Activated T-cell treated with anti-CD3 and anti-CD28 coated beads, Interleukin-2, amount 50 U/mL, for 72 hours (primary cell): ENCODE measurements at regions not wholly inside any gene's neighbourhood (a gene's known extent, or its start where the extent isn't known, plus 50 kb on each side); places are given as distances from the start of the nearest gene placed in this dataset.
"Not testable (repeated sequence)": the region's sequence is repeated elsewhere in the genome, so short reads cannot be mapped to it uniquely, and the experiment has no call there.

ENCODE experiments used
- ATAC-seq, 2 donors: fragments of 150-1000 bp; cut with Tn5 transposase; replicated peaks in 1 of 2; 2 replicates each; pipeline ENCODE4 v1.10.0; 2021; ENCODE audit warnings: moderate library complexity in 2 of 2, mild to moderate bottlenecking in 1 of 2
- DNase-seq, 2 donors: peaks; one replicate each; pipeline ENCODE4 v3.0.0; 2021 to 2022; ENCODE audit warnings: mixed read lengths in 1 of 2
- H3K27ac Mint-ChIP-seq: one replicate; pipeline ENCODE4 v1.8.0; 2022; ENCODE audit warnings: mild to moderate bottlenecking, moderate library complexity, mixed read lengths
- H3K27me3 Mint-ChIP-seq: one replicate; pipeline ENCODE4 v1.8.0; 2022; ENCODE audit warnings: low read depth, mixed read lengths
- H3K36me3 Mint-ChIP-seq, 2 donors: one replicate each; pipeline ENCODE4 v1.8.0; 2022; ENCODE audit warnings: mixed read lengths in 2 of 2, mild to moderate bottlenecking in 1 of 2; ENCODE audit not compliant: insufficient read depth in 2 of 2
- H3K4me1 Mint-ChIP-seq: one replicate; pipeline ENCODE4 v1.8.0; 2022; ENCODE audit warnings: low read depth, mixed read lengths
- H3K4me3 Mint-ChIP-seq, 2 donors: one replicate each; pipeline ENCODE4 v1.8.0; 2022; ENCODE audit warnings: mild to moderate bottlenecking in 2 of 2, mixed read lengths in 2 of 2, moderate library complexity in 2 of 2
- H3K9me3 Mint-ChIP-seq, 2 donors: one replicate each; pipeline ENCODE4 v1.8.0; 2022; ENCODE audit warnings: mixed read lengths in 2 of 2

DNA sequence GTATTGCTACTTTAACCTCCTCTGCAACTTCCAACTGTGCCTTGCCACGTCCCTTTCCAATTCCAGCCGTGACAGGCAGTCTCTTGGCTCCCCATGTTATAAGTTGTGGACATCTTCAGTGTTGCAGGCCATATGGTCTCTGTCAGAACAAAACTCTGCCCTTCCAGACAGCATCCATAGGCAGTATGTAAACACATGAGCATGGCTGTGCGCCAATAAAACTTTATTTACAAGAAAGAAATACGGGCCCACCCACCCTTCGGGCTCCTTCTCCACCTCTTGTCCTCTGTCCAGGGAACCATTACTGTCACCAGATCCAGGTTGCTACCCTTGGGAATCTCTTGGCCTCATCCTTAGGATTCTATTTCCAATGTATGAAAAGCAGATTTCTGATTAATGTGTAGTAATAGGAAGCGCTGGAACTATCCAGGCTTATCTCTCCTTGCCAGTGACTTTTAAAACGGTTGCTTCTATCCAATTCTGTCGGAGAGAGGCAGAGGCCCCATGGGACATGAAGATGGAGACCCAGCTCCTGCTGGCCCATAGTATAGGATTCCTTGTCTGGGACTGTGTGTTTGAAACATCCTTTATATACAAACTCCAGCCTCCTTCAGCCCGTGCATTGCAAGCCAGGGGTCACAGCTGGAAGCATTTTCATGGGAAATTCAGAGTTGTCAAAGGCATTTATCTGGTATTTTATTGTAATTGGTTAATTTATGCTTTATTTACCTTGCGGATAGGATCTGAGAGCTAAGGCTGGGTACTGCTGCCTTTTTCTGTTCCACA, 114.4 kb downstream of the ZNF664 start:
- Mint-ChIP-seq H3K27ac (no peak overlapping the region), H3K4me1 (no peaks in the 10 kb centered on the region), H3K27me3 (no peaks in the 10 kb centered on the region), H3K9me3 (no peaks in the 10 kb centered on the region), H3K36me3 (no peaks in the 10 kb centered on the region), H3K4me3 (no peak overlapping the region)
- ATAC-seq (no peak), DNase-seq (no peak)

DNA sequence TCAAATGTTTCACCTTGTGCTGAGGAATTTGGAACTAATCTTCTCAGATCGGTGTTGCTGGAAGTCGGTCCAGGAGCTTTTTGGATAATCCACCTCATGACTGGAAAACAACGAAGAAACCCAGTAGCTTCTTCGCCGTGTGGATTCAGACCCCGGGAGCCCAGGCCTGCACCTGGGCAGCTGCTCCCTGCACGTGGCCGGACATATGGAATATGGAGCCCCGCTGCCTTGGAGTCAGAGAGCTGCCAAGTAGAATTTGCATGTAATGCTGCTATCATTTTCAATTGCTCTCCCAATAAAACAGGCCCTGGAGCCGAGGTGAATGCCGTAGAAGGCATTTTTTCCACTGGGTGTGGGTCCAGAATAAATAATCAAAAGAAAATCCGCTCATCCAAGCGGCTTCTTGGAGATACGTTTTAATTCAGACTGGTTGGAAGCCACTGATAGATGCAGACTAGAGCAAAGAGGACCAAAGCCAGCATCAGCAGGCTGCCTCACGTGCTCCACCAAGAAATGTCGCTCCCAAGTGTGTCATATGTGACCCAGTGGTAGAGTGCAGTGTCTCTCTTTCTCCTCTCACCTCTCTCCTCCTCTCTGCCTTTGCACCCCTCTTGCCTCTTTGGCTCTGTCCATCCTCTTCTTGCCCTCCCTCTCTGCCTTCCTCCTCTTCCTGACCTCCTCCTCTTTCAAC, 115.3 kb downstream of the ZNF664 start:
- no peak for ATAC-seq
- no peak for DNase-seq
- H3K4me1 Mint-ChIP-seq: no peaks in the 10 kb centered on the region
- no peak overlapping the region for H3K4me3 Mint-ChIP-seq
- no peaks in the 10 kb centered on the region for H3K9me3 Mint-ChIP-seq
- no peak overlapping the region for H3K27ac Mint-ChIP-seq
- no peaks in the 10 kb centered on the region for H3K36me3 Mint-ChIP-seq
- no peaks in the 10 kb centered on the region for H3K27me3 Mint-ChIP-seq

DNA sequence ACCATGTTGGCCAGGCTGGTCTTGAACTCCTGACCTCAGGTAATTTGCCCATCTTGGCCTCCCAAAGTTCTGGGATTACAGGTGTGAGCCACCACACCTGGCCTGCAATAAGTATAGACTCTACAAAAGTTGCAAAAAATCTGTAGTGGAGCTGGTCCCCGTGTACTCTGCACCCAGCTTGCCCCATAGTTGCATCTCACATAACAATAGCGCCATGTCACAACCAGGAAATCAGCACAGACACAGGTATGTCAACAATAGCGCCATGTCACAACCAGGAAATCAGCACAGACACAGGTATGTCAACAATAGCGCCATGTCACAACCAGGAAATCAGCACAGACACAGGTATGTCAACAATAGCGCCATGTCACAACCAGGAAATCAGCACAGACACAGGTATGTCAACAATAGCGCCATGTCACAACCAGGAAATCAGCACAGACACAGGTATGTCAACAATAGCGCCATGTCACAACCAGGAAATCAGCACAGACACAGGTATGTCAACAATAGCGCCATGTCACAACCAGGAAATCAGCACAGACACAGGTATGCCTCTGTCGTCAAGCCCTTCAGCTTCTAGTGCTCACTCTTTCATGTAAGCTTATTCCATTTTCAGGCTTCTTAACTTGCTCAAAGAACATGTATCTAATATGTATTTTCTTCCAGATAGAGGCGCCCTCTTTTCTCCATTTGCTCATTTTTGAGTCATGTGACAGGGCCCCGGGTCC, 116.3 kb downstream of the ZNF664 start:
- not testable (repeated sequence) for H3K9me3 Mint-ChIP-seq, ATAC-seq, H3K27me3 Mint-ChIP-seq, H3K4me1 Mint-ChIP-seq, H3K27ac Mint-ChIP-seq, H3K36me3 Mint-ChIP-seq, DNase-seq, H3K4me3 Mint-ChIP-seq

DNA sequence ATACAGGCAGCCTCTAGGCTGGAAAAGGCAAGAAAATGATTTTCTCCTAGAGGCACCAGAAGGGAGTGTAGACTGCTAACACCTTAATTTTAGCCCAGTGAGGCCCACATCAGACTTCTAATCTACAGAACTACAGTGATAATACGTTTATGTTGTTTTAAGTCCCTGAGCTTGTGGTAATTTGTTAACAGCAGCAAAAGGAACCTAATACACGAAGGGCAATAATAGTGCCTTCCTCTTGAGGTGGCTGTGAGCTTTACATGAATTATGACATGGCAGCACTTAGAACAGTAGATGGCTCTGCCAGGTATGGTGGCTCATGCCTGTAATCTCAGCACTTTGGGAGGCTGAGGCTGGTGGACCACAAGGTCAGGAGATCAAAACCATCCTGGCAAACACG, 118.8 kb downstream of the ZNF664 start:
- Mint-ChIP-seq H3K4me1 (no peaks in the 10 kb centered on the region), H3K36me3 (no peaks in the 10 kb centered on the region), H3K9me3 (no peaks in the 10 kb centered on the region), H3K4me3 (no peak overlapping the region), H3K27me3 (peaks cover 1% of the 10 kb centered on the region), H3K27ac (no peak overlapping the region)
- ATAC-seq (no peak), DNase-seq (no peak)

DNA sequence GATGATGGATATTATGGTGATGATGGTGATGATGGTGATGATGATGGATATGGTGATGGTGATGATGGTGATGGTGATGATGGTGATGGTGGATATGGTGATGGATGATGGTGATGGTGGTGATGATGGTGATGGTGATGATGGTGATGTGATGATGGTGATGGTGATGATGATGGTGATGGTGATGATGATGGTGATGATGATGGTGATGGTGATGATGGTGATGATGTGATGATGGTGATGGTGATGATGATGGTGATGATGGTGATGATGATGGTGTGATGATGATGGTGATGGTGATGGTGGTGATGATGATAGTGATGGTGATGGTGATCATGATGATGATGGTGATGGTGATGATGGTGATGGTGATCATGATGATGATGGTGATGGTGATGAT, 119.5 kb downstream of the ZNF664 start:
- not testable (repeated sequence) for ATAC-seq, H3K36me3 Mint-ChIP-seq, DNase-seq, H3K27ac Mint-ChIP-seq, H3K9me3 Mint-ChIP-seq, H3K4me1 Mint-ChIP-seq, H3K27me3 Mint-ChIP-seq, H3K4me3 Mint-ChIP-seq

DNA sequence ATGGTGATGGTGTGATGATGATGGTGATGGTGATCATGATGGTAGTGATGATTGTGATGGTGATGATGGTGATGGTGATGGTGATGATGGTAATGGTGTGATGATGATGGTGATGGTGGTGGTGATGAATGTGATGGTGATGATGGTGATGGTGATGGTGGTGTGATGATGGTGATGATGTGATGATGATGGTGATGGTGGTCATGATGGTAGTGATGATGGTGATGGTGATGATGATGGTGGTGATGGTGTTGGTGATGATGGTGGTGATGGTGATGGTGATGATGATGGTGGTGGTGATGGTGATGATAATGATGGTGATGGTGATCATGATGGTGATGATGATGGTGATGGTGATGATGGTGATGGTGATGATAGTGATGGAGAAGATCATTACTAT, 120.3 kb downstream of the ZNF664 start:
- no peak for DNase-seq
- no peak for ATAC-seq
- H3K27ac Mint-ChIP-seq: no peak overlapping the region
- no peaks in the 10 kb centered on the region for H3K9me3 Mint-ChIP-seq
- H3K4me1 Mint-ChIP-seq: no peaks in the 10 kb centered on the region
- peaks cover 5% of the 10 kb centered on the region for H3K27me3 Mint-ChIP-seq
- no peak overlapping the region for H3K4me3 Mint-ChIP-seq
- no peaks in the 10 kb centered on the region for H3K36me3 Mint-ChIP-seq

DNA sequence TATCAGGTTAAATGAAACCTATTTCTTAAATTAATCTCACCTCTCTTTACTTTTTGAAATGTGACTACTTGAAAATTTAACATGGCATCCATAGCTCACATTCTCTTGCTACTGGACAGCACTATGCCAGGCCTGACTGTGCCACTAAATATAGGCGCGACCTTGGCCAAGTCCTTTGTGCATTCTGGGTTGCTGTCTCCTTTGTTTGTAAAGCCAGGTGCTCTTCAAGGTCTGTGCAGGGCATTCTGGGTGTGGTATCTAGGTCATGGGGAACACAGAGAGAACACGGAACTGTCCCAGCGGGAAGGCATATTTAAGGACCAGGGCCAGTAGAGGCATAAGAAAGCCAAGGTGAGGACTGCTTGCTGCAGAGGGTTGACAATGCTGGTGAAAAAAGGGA, 121.2 kb downstream of the ZNF664 start:
- Mint-ChIP-seq H3K4me1 (no peaks in the 10 kb centered on the region), H3K27ac (no peak overlapping the region), H3K27me3 (peaks cover 5% of the 10 kb centered on the region), H3K36me3 (no peaks in the 10 kb centered on the region), H3K9me3 (no peaks in the 10 kb centered on the region), H3K4me3 (no peak overlapping the region)
- DNase-seq: no peak
- ATAC-seq: no peak

DNA sequence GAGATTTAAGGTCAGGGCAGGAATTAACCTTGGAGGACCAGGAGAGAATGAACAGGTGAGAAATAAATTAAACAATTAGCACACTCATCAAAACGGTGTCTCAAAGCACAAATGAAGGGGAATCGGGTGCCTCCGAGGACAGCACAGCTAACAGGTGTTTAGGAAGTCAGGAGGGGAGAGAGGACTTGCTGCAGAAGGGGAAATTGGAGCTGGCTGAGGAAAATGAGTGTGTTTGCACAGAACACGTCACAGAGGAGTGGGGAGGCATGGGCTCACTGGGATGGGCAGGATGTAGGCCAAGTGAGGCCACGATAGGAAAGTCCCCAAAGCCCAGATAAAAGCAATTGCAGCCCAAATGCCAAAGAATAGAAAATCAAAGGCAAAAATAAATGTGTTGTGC, 121.7 kb downstream of the ZNF664 start:
- Mint-ChIP-seq H3K4me3 (no peak overlapping the region), H3K27me3 (peaks cover 5% of the 10 kb centered on the region), H3K36me3 (no peaks in the 10 kb centered on the region), H3K9me3 (no peaks in the 10 kb centered on the region), H3K27ac (no peak overlapping the region), H3K4me1 (no peaks in the 10 kb centered on the region)
- ATAC-seq (no peak), DNase-seq (no peak)

DNA sequence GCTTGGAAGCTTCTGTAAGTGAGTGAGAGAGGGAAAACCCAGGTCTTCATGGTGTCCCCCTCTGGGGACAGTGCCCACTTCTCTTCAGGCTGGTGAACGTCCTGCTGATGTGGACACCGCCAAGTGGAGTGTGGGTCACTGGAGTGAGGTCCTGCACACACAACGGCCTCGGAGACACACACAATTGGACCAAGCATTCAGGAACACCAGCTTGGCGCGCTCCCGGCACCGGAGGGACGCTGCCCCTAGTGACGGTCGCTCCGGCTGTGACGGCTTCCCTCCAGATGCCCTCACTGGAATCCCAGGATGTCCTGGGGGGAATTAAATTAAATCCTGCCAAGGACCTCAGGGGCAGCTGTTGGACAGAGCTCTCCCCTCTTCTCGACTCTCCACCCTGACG, 123.1 kb downstream of the ZNF664 start:
- Mint-ChIP-seq H3K36me3 (no peaks in the 10 kb centered on the region), H3K27ac (no peak overlapping the region), H3K4me1 (no peaks in the 10 kb centered on the region), H3K4me3 (no peak overlapping the region), H3K9me3 (no peaks in the 10 kb centered on the region), H3K27me3 (peaks cover 5% of the 10 kb centered on the region)
- ATAC-seq: no peak
- DNase-seq: no peak

DNA sequence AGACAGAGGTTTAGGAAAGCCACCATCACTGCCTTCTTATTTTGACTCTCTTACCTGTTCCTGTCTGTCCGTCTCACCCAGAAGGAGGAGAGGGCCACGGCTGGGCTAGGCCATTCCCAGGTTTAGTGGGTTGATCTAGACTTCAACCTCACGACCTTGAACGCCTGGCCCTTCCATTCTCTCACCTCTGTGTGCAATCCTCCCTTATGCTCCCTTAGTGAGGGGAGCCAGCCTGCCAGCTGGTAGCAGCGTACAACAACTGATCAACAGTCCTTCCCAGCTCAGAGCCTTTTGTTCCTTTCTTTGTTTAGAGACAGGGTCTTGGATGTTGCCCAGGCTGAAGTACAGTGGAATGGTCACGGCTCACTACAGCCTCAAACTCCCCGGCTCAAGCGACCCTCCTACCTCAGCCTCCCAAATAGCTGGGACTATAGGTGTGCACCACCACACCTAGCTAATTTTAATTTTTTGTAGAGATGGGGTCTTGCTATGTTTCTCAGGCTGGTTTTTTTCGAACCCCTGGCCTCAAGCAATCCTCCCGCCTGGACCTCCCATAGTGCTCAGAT, 123.9 kb downstream of the ZNF664 start:
- no peak for ATAC-seq
- no peaks in the 10 kb centered on the region for H3K9me3 Mint-ChIP-seq
- no peak overlapping the region for H3K4me3 Mint-ChIP-seq
- H3K27me3 Mint-ChIP-seq: peaks cover 5% of the 10 kb centered on the region
- H3K36me3 Mint-ChIP-seq: no peaks in the 10 kb centered on the region
- H3K4me1 Mint-ChIP-seq: no peaks in the 10 kb centered on the region
- H3K27ac Mint-ChIP-seq: no peak overlapping the region
- DNase-seq: no peak

DNA sequence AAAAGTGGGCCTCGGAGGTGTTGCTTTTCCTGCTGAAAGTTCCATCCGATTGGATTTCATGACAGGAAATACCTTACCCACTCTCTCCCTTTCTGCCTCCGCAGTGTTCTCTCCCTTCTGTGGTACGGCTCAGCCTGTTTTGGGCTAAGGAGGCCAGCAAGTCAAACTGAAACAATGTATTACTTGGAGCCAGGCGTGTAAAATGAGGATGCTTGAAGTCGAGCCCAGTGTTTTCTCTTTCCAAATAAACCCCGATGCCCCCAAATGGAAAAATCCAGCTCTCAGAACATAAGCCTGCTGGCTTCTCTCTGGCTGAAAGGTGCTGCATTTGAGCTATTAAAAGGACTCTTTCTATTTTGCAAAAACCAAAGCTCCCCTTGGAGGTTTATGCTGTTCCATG, 124.7 kb downstream of the ZNF664 start:
- H3K36me3 Mint-ChIP-seq: no peaks in the 10 kb centered on the region
- no peak overlapping the region for H3K27ac Mint-ChIP-seq
- no peaks in the 10 kb centered on the region for H3K9me3 Mint-ChIP-seq
- no peaks in the 10 kb centered on the region for H3K4me1 Mint-ChIP-seq
- no peak for ATAC-seq
- H3K27me3 Mint-ChIP-seq: peaks cover 5% of the 10 kb centered on the region
- no peak overlapping the region for H3K4me3 Mint-ChIP-seq
- no peak for DNase-seq

DNA sequence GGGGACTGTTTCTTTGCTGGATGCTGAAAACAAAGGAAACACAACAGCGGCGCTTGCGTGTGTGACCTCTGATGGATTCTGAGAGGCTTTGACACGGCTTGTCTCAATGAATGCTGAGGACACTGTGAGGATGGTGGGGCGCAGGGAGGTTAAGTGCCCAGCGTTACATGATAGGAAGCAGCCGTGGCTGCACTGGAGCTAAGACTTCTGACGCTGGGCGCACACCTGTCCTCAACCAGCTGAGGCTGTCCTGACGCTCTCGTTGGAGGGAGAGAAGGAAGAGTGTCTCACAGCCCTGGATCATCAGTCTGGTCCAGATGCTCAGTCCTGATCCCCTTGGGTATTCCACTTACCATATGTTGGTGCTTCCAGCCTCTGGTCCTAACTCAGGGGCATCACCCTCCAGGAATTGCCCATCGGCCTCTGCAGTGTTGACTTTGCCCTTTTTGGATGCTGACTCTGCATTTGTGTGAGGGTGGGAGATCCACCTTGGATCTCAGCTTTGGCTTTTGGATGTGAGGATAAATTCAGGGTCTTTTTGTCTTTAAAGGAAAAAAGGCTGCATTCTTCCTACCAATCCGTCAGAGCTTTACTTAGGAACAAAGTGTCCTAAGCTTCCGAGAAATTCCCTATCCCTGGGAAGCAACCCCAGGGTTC, 125.2 kb downstream of the ZNF664 start:
- no peak overlapping the region for H3K4me3 Mint-ChIP-seq
- ATAC-seq: no peak
- H3K36me3 Mint-ChIP-seq: no peaks in the 10 kb centered on the region
- no peaks in the 10 kb centered on the region for H3K9me3 Mint-ChIP-seq
- H3K4me1 Mint-ChIP-seq: no peaks in the 10 kb centered on the region
- H3K27me3 Mint-ChIP-seq: peaks cover 5% of the 10 kb centered on the region
- H3K27ac Mint-ChIP-seq: no peak overlapping the region
- DNase-seq: no peak

DNA sequence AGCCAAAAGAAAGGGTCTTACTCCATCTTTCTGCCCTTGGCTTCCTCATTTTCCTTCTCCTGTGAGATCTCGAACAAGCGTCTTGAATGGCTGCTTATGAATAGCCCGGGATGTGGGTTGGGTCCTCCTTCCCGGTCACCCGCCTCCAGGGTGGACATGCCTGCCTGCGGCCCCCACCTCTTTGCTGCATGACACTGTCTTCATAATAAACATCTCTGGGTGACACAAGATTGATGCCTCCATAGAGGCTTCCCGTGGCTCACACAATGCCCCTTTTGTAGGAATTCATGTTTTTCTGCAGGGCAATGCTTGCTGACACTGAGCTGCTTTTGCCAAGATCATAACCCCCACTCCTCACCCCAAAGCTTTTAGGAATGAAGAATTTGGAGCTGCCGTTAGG, 125.9 kb downstream of the ZNF664 start:
- no peaks in the 10 kb centered on the region for H3K36me3 Mint-ChIP-seq
- no peaks in the 10 kb centered on the region for H3K9me3 Mint-ChIP-seq
- no peak overlapping the region for H3K27ac Mint-ChIP-seq
- H3K4me3 Mint-ChIP-seq: no peak overlapping the region
- H3K27me3 Mint-ChIP-seq: peaks cover 5% of the 10 kb centered on the region
- ATAC-seq (no peak), DNase-seq (no peak)
- H3K4me1 Mint-ChIP-seq: no peaks in the 10 kb centered on the region
